Fibroblast of skin of left quadriceps (primary cell): ENCODE measurements at regions not wholly inside any gene's neighbourhood (a gene's known extent, or its start where the extent isn't known, plus 50 kb on each side); places are given as distances from the start of the nearest gene placed in this dataset.
A peak's percentile ranks its signal among the peaks of the same experiment; 100 is the strongest.

ENCODE experiments used
- DNase-seq, 2 experiments: peaks; one replicate each; pipeline ENCODE4 v3.0.0-alpha.2; 2013; ENCODE audit warnings: low read depth in 2 of 2

- no peak for DNase-seq
Observed at GRCh38 chr3:59653405-59654122, 603.7 kb upstream of the CFAP20DC start.

GRCh38 chr3:59644479-59645402, 594.9 kb upstream of the CFAP20DC start:
- no peak for DNase-seq

GRCh38 chr3:59641169-59641899, 591.5 kb upstream of the CFAP20DC start:
- peak; percentile 39 to 42 for DNase-seq

GRCh38 chr3:59632760-59633573, 583.1 kb upstream of the CFAP20DC start:
- no peak for DNase-seq

GRCh38 chr3:59631482-59631881, 581.7 kb upstream of the CFAP20DC start:
- DNase-seq, result no peak

- DNase-seq, result no peak
Observed at GRCh38 chr3:59621037-59621436, 571.2 kb upstream of the CFAP20DC start.

- no peak for DNase-seq
Observed at GRCh38 chr3:59620325-59620724, 570.5 kb upstream of the CFAP20DC start.

GRCh38 chr3:59612444-59612715, 562.6 kb upstream of the CFAP20DC start:
- DNase-seq, result no peak

GRCh38 chr3:59611649-59612443, 562.0 kb upstream of the CFAP20DC start:
- no peak for DNase-seq

- no peak for DNase-seq
Observed at GRCh38 chr3:59609657-59610348, 560.0 kb upstream of the CFAP20DC start.

GRCh38 chr3:59608356-59608755, 558.5 kb upstream of the CFAP20DC start:
- no peak for DNase-seq

- DNase-seq, result no peak
Observed at GRCh38 chr3:59607656-59608055, 557.8 kb upstream of the CFAP20DC start.

- no peak for DNase-seq
Observed at GRCh38 chr3:59606638-59607266, 556.9 kb upstream of the CFAP20DC start.

GRCh38 chr3:59605944-59606534, 556.2 kb upstream of the CFAP20DC start:
- DNase-seq, result no peak

GRCh38 chr3:59605318-59605717, 555.5 kb upstream of the CFAP20DC start:
- no peak for DNase-seq

- no peak for DNase-seq
Observed at GRCh38 chr3:59601486-59601885, 551.7 kb upstream of the CFAP20DC start.

GRCh38 chr3:59600631-59601030, 550.8 kb upstream of the CFAP20DC start:
- DNase-seq, result no peak

GRCh38 chr3:59596741-59597140, 546.9 kb upstream of the CFAP20DC start:
- no peak for DNase-seq

GRCh38 chr3:59595830-59596229, 546.0 kb upstream of the CFAP20DC start:
- no peak for DNase-seq
